Esophagus muscularis mucosa (tissue), 4 donors: ENCODE measurements at regions not wholly inside any gene's neighbourhood (a gene's known extent, or its start where the extent isn't known, plus 50 kb on each side); places are given as distances from the start of the nearest gene placed in this dataset.

Experiments used
- DNase-seq: peaks from one replicate; pipeline ENCODE4 v3.0.0-alpha.2; 2017; ENCODE audit errors: extremely low spot score
- H3K27ac ChIP-seq, 4 donors: fragments of 200-600 bp; sonication (generic); replicated peaks in 1 of 4; 1 replicate in 3 of 4; 2 replicates in 1 of 4; pipeline ENCODE4 v1.5.1; 2016 to 2019; ENCODE audit warnings: mild to moderate bottlenecking in 1 of 4
- H3K27me3 ChIP-seq, 4 donors: fragments of 200-600 bp; sonication (generic); one replicate each; pipeline versions ENCODE4 v1.5.1 to v1.6.0; 2016 to 2019
- H3K36me3 ChIP-seq, 4 donors: fragments of 200-600 bp; sonication (generic); one replicate each; pipeline ENCODE4 v1.5.1; 2016 to 2019
- H3K4me1 ChIP-seq, 4 donors: fragments of 200-600 bp; sonication (generic); one replicate each; pipeline ENCODE4 v1.5.1; 2016 to 2019
- H3K4me3 ChIP-seq, 4 donors: fragments of 200-600 bp; sonication (generic); 1 replicate in 2 of 4; 2 replicates in 2 of 4; pipeline ENCODE4 v1.5.1; 2016 to 2019; ENCODE audit warnings: mild to moderate bottlenecking in 4 of 4, moderate library complexity in 1 of 4
- H3K9me3 ChIP-seq, 4 donors: fragments of 200-600 bp; sonication (generic); 1 replicate in 3 of 4; 2 replicates in 1 of 4; pipeline ENCODE4 v1.5.1; 2016 to 2019
- EP300 ChIP-seq: sonication (generic); formaldehyde crosslinking; IDR thresholded peaks from one replicate; pipeline ENCODE4 v1.6.1; 2017; ENCODE audit warnings: antibody characterized with exemption
- POLR2A ChIP-seq: fragments of 450-650 bp; IDR thresholded peaks from one replicate; pipeline ENCODE4 v1.6.1; 2017; ENCODE audit warnings: antibody characterized with exemption, moderate library complexity, mild to moderate bottlenecking, low read depth
- POLR2AphosphoS5 ChIP-seq, 2 donors: sonication (generic); formaldehyde crosslinking; IDR thresholded peaks; one replicate each; pipeline ENCODE4 v1.6.1; 2017; ENCODE audit warnings: antibody characterized with exemption in 2 of 2
- WGBS: methylation state at CpG from one replicate; pipeline ENCODE4 v1.1.5; 2018; 5-methylcytosine and 5-hydroxymethylcytosine counted together
- intact Hi-C: fragments of 100-400 bp; cut with DNase I; formaldehyde crosslinking; loops from one replicate; pipeline ENCODE4 v1.15.1; 2023
- TF ChIP-seq, protein P1 (sequence below), 3 experiments: fragments of 200-600 bp in 2 of 3; fragments of 450-650 bp in 1 of 3; sonication (generic) in 2 of 3; IDR thresholded peaks; one replicate each; pipeline ENCODE4 v1.5.1; 2017 to 2019; ENCODE audit warnings: antibody characterized with exemption in 3 of 3, mild to moderate bottlenecking in 2 of 3, moderate library complexity in 1 of 3

DNA sequence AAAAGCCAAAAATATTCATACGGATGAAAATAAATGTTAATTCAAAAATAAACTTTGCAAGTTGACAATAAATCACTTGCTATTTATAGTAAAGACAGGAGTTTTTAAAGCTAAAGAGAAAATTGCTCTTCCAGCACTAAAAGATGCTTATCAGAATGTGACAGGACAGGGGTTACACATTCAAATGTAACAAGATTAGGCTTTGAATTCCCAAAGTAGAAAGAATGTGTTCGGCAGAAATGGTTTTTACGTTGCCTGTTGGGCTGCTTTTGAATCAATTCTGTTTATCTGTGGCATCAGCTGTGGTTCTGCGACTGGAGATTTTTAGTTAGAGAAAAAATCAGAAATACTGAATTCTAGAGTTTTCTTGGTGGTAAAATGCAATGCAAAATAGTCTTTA is 669.4 kb downstream of the CPS1 start:
- 42% methylated on average over 4 of the region's 4 CpGs for WGBS
- Histone ChIP-seq H3K27ac (no peak overlapping the region), H3K4me1 (no peaks in the 10 kb centered on the region), H3K9me3 (peaks cover 0 to 7% (median 0%) of the 10 kb centered on the region in 4 donors), H3K27me3 (no peaks in the 10 kb centered on the region), H3K4me3 (no peak overlapping the region), H3K36me3 (no peaks in the 10 kb centered on the region)
- no peak for TF ChIP-seq POLR2AphosphoS5 (IDR thresholded peaks at IDR 0.05)
- TF ChIP-seq EP300, result no peak
- TF ChIP-seq, protein P1, sequence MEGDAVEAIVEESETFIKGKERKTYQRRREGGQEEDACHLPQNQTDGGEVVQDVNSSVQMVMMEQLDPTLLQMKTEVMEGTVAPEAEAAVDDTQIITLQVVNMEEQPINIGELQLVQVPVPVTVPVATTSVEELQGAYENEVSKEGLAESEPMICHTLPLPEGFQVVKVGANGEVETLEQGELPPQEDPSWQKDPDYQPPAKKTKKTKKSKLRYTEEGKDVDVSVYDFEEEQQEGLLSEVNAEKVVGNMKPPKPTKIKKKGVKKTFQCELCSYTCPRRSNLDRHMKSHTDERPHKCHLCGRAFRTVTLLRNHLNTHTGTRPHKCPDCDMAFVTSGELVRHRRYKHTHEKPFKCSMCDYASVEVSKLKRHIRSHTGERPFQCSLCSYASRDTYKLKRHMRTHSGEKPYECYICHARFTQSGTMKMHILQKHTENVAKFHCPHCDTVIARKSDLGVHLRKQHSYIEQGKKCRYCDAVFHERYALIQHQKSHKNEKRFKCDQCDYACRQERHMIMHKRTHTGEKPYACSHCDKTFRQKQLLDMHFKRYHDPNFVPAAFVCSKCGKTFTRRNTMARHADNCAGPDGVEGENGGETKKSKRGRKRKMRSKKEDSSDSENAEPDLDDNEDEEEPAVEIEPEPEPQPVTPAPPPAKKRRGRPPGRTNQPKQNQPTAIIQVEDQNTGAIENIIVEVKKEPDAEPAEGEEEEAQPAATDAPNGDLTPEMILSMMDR (IDR thresholded peaks at IDR 0.05), result no peak
- no peak for TF ChIP-seq POLR2A
- intact Hi-C loops, result no loop called here
- no peak for DNase-seq

DNA sequence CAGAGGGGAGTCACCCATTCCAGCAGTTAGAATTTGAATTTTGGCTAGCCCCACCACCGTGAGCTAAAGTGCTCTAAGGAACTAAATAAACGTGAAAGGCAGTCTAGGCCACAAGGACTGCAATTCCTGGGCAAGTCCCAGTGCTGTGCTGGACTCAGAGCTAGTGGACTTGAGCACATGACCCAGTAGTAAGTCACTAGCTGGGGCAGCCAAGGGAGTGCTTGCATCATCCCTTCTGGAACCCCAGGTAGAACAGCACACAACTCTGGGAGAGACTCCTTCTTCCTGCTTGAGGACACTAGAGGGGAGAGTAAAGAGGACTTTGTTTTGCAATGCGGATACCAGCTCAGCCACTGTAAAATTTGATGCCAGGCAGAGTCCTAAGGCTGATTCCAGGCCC is 672.2 kb downstream of the CPS1 start:
- no peak for DNase-seq
- H3K4me1 ChIP-seq, result no peaks in the 10 kb centered on the region
- H3K9me3 ChIP-seq, result peaks cover 0 to 7% (median 0%) of the 10 kb centered on the region in 4 donors
- no peak overlapping the region for H3K27ac ChIP-seq
- H3K36me3 ChIP-seq, result no peaks in the 10 kb centered on the region
- WGBS, result 76% methylated on average over 2 of the region's 3 CpGs
- intact Hi-C loops, result no loop called here
- TF ChIP-seq POLR2A (no peak), POLR2AphosphoS5 (IDR thresholded peaks at IDR 0.05) (no peak), EP300 (no peak)
- TF ChIP-seq, protein P1 (IDR thresholded peaks at IDR 0.05), result no peak
- no peak overlapping the region for H3K4me3 ChIP-seq
- no peaks in the 10 kb centered on the region for H3K27me3 ChIP-seq

DNA sequence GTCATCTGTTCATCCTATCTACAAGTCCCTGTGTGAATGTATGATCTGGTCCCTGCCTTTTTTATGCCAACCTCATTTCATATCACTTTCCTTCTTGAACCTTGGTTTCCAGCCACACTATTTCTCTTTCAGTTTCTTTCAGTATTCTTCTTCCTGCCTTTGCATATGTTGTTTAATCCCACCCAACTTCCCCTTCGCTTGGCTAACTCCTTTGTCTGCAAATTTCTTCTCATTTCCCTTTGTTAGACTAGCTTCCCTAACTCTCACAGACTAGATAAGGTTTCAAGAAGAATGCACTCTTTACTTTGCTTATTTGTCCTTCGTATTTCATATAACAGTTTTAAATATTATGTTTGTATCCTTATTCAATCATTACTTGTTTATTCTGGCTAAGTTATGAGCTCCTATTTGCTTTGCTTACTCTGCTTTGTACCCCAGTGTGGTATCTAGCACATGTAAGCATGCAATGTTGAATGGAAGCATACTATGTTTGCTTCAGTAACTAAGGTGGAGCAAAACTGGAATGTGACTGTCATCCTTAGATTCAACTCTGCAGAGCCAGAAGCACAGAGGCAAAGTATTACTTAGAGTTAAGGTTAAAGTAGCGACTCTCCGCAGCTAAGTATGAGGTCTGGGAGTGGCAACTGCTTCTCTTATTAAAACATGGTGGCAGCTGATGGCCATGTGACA is 681.3 kb downstream of the CPS1 start:
- no peak overlapping the region for H3K4me3 ChIP-seq
- intact Hi-C loops, result no loop called here
- H3K27ac ChIP-seq, result no peak overlapping the region
- H3K36me3 ChIP-seq, result no peaks in the 10 kb centered on the region
- TF ChIP-seq EP300, result no peak
- TF ChIP-seq POLR2AphosphoS5 (IDR thresholded peaks at IDR 0.05), result no peak
- TF ChIP-seq POLR2A, result no peak
- TF ChIP-seq, protein P1 (IDR thresholded peaks at IDR 0.05), result no peak
- WGBS, result 80% methylated on average over 4 of the region's 4 CpGs
- no peaks in the 10 kb centered on the region for H3K27me3 ChIP-seq
- DNase-seq, result no peak
- no peaks in the 10 kb centered on the region for H3K4me1 ChIP-seq
- peaks cover 0 to 4% (median 0%) of the 10 kb centered on the region in 4 donors for H3K9me3 ChIP-seq

DNA sequence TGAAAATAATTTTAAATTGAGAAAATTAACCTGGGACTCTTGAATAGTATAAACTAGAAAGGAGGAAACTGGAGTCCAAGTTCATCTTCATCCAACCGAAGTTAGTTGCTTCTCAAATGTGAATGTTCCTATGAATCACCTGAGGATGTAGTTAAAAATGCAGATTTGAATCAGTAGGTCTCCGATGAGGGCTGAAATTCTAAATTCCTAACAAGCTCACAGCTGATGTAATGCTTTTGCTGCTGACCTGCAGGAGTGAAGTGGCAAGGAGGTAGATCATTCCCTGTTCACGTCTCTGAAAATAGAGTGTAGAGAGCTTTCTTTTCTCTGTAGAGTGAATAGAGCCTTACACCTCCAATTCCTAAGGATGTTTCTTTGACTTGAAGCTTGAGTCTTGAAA is 685.5 kb downstream of the CPS1 start:
- no peak for TF ChIP-seq EP300
- TF ChIP-seq POLR2AphosphoS5 (IDR thresholded peaks at IDR 0.05), result no peak
- TF ChIP-seq, protein P1 (IDR thresholded peaks at IDR 0.05), result no peak
- no peak for TF ChIP-seq POLR2A
- Histone ChIP-seq H3K9me3 (no peaks in the 10 kb centered on the region), H3K4me1 (no peaks in the 10 kb centered on the region), H3K27ac (no peak overlapping the region), H3K4me3 (no peak overlapping the region), H3K27me3 (no peaks in the 10 kb centered on the region), H3K36me3 (no peaks in the 10 kb centered on the region)
- DNase-seq, result no peak
- WGBS, result 91% methylated on average over 3 of the region's 3 CpGs
- intact Hi-C loops, result no loop called here

DNA sequence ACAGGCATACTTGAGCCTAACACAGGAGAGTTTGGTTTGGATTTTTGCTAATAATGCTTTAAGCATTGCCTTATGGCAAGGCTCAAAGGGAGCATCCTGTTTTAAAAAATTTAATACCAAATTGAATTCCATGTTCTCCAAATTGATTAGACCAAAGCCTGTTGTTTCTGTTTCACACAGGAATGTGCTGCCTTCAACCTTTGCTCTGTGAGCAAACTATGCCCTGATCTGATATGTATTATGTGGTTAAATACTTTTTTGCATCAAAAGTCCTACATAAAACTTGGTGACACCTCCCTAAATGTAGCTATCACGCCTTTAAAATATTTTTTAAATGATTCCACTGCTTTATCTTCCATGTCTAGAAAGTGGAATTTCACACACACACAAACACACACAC is 691.4 kb downstream of the CPS1 start:
- Histone ChIP-seq H3K4me1 (no peaks in the 10 kb centered on the region), H3K9me3 (no peaks in the 10 kb centered on the region), H3K27ac (no peak overlapping the region), H3K36me3 (no peaks in the 10 kb centered on the region), H3K4me3 (no peak overlapping the region), H3K27me3 (no peaks in the 10 kb centered on the region)
- TF ChIP-seq POLR2A (no peak), POLR2AphosphoS5 (IDR thresholded peaks at IDR 0.05) (no peak)
- TF ChIP-seq, protein P1 (IDR thresholded peaks at IDR 0.05), result no peak
- no peak for DNase-seq
- intact Hi-C loops, result no loop called here
- 79% methylated on average over 1 of the region's 1 CpG for WGBS
